HG02571 (cell line): ENCODE measurements at regions not wholly inside any gene's neighbourhood (a gene's known extent, or its start where the extent isn't known, plus 50 kb on each side); places are given as distances from the start of the nearest gene placed in this dataset.

Experiments used
- ATAC-seq: cut with Tn5 transposase; IDR thresholded peaks from one replicate; pipeline ENCODE4 v1.9.1; 2021; ENCODE audit warnings: mild to moderate bottlenecking, moderate library complexity; ENCODE audit not compliant: unreplicated experiment

GRCh38 chr12:34391771-34392581 is 369.7 kb downstream of the ALG10 start:
- no peak for ATAC-seq

DNA sequence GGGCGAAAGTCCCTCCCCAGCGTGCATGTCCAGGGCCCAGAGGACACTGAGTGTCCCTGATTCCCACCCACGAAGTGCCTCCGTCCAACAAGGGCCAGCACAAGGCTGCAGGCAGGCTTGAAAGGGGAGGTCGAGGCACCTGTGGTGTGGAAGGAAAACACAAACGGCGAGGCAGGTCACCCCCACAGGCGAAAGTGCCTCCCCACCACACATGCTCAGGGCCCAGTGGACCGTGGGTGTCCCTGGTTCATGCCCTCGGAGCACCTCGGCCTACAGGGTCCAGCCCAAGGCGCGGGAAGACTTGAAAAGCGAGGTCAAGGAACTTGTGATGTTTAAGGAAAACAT is 370.4 kb downstream of the ALG10 start:
- ATAC-seq = no peak

- no peak for ATAC-seq
Measured at GRCh38 chr12:34393086-34393820, 371.0 kb downstream of the ALG10 start.

GRCh38 chr12:34393821-34394150 is 371.5 kb downstream of the ALG10 start:
- ATAC-seq = no peak

GRCh38 chr12:34394211-34395055 is 372.1 kb downstream of the ALG10 start:
- no peak for ATAC-seq

GRCh38 chr12:34395056-34396005 is 373.0 kb downstream of the ALG10 start:
- no peak for ATAC-seq

- ATAC-seq = no peak
Measured at GRCh38 chr12:34396006-34396860, 373.9 kb downstream of the ALG10 start.

- no peak for ATAC-seq
Measured at GRCh38 chr12:34396861-34397590, 374.7 kb downstream of the ALG10 start.

GRCh38 chr12:34397591-34398365 is 375.5 kb downstream of the ALG10 start:
- no peak for ATAC-seq

GRCh38 chr12:34398366-34398705 is 376.0 kb downstream of the ALG10 start:
- no peak for ATAC-seq

DNA sequence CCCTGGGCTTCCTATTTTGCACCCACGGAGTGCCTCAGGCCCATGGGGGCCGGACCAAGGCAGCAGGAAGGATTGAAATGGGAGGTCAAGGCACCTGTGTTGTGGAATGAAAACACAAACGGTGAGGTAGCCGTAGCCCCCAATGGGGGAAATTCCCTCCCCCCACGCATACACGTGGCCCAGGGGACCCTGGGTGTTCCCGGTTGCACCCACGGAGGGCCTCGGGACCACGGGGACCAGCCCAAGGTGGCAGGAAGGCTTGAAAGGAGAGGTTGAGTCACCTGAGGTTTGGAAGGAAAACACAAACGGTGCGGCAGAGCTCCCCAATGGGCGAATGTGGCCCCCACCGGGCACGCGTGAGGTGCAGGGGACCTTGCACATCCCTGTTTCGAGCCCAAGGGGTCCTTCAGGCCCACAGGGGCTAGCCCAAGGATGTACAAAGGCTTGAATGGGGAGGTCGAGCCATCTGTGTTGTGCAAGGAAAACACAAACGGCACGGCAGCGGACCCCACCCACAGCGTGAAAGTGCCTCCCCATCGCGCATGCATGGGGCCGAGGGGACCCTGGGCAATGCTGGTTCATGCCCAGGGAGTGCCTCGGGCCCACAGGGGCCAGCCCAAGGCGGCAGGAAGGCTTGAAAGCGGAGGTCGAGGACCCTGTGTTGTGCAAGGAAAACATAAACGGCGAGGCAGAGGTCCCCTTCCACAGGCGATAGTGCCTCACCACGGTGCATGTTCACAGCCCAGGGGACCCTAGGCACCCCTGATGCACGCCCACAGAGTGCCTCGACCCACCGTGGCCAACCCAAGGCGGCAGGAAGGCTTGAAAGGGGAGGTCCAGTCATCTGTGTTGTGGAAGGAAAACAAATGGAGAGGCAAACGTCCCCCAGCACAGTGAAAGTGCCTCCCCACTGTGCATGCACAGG is 376.7 kb downstream of the ALG10 start:
- no peak for ATAC-seq

DNA sequence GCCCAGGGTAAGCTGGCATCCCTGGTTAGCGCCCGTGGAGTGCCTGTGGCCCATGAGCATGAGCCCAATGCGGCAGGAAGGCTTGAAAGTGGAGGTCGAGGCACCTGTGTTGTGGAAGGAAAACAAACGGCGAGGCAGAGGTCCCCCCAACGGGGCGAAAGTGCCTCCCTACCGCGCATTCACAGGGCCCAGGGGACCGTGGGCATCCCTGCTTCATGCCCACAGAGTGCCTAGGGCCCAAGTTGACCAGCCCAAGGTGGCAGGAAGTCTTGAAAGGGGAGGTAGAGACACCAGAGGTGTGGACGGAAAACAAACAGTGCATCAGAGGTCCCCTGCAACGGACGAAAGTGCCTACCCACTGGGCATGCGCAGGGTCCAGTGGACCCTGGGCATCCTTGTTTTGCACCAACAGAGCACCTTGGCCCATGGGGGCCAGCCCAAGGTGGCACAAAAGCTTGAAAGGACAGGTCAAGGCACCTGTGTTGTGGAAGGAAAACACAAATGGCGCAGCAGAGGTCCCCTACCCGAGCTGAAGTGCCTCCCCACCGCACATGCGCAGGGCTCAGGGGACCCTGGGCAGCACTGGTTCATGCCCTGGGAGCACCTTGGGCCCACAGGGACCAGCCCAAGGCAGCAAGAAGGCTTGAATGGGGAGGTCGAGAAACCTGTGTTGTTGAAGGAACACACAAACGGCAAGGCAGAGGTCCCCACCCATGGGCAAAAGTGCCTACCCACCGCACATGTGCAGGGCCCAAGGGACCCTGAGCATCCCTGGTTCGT is 377.5 kb downstream of the ALG10 start:
- no peak for ATAC-seq

DNA sequence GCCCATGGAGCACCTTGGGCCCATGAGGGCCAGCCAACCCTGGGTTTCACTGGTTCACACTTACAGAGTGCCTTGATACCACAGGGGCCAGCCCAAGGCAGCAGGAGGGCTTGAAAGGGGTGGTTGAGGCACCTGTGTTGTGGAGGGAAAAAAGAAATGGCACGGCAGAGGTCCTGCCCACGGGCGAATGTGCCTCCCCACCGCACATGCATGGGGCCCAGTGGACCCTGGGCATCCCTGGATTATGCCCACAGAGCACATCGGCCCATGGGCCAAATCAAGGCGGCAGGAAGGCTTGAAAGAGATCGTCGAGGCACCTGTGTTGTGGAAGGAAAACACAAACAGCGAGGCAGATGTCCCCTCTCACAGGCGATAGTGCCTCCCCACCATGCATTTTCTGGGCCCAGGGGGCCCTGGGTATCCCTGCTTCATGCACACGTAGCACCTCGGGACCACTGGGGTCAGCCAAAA is 378.1 kb downstream of the ALG10 start:
- no peak for ATAC-seq

DNA sequence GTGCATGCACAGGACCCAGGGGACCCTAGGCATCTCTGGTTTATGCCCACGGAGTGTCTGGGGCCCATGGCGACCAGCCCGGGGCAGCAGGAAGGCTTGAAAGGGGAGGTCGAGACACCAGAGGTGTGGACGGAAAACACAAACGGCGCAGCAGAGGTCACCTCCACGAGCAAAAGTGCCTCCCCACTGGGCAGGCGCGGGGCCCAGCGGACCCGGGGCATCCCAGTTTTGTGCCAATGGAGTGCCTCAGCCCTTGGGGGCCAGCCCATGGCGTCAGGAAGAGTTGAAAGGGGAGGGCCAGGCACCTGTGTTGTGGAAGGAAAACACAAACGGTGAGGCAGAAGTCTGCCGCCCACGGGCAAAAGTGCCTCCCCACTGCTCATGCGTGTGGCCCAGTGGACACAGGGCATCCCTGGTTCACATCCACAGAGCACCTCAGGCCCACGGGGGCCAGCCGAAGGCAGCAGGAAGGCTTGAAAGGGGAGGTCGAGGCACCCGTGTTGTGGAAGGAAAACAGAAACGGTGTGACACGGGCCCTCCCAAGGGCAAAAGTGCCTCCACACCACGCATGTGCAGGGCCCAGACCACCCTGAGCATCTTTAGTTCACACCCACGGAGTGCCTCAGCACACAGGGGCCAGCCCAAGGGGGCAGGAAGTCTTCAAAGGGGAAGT is 378.8 kb downstream of the ALG10 start:
- ATAC-seq = no peak

DNA sequence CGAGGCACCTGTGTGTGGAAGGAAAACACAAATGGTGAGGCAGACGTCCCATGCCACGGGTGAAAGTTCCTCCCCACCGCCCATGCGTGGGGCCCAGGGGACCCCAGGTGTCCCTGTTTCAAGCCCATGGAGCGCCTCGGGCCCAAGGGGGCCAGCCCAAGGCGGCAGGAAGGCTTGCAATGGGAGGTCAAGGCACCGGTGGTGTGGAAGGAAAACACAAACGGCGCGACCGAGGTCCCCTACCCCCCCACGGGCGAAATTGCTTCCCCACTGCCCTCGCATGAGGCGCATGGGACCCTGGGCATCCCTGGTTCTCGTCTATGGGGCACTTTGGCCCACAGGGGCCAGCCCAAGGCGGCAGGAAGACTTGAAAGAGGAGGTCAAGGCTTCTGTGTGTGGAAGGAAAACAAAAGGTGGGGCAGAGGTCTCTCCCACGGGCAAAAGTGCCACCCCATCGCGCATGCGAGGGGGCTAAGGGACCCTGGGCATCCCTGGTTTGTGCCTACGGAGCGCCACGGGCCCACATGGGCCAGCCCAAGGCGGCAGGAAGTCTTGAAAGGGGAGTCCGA is 379.4 kb downstream of the ALG10 start:
- ATAC-seq = no peak
